ENCODE measurements at regions not wholly inside any gene's neighbourhood (a gene's known extent, or its start where the extent isn't known, plus 50 kb on each side); places are given as distances from the start of the nearest gene placed in this dataset.

DNA sequence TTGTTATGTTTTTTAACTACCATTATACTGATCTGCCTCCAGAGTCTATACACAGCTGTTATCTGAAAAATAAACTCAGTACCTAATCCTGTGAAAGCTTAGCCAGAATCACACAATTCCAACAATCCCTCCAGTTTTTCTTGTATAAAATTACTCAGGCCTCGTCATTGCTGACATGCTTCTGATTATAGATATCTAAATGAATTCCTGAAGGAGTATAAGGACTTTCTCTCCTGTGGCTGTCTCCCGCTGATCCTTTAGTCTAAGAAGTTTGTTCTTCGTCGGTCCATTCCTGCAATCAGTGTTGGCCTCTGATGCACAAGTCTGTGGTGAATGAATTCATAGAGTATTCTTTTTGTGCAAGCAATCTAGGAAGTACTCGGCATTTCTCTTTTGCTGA lies 288.9 kb upstream of the SEMA3C start:
- TF ChIP-seq POLR2AphosphoS5 (IDR thresholded peaks at IDR 0.05; ENCODE audit: low read depth, low read length): no peak
- TF ChIP-seq POLR2A (IDR thresholded peaks at IDR 0.05; ENCODE audit: low read depth, low read length): no peak
- no peak for TF ChIP-seq TAF1 (IDR thresholded peaks at IDR 0.05; ENCODE audit: low read depth, low read length)
- no peak for TF ChIP-seq SPI1 (IDR thresholded peaks at IDR 0.05; ENCODE audit: low read depth, low read length)
